Adrenal gland (tissue), 5 donors: ENCODE measurements at regions not wholly inside any gene's neighbourhood (a gene's known extent, or its start where the extent isn't known, plus 50 kb on each side); places are given as distances from the start of the nearest gene placed in this dataset.

Source experiments
- POLR2A ChIP-seq, 2 donors: fragments of 450-650 bp; IDR thresholded peaks; one replicate each; pipeline ENCODE4 v1.6.1; 2017; ENCODE audit warnings: antibody characterized with exemption in 2 of 2, mild to moderate bottlenecking in 2 of 2, moderate library complexity in 1 of 2
- TF ChIP-seq, protein P1 (sequence below), 6 experiments: fragments of 450-650 bp in 4 of 6; fragments of 200-600 bp in 2 of 6; sonication (generic) in 1 of 6; IDR thresholded peaks; 1 replicate in 5 of 6; 2 replicates in 1 of 6; pipeline versions ENCODE4 v1.5.1 to v1.8.0; 2016 to 2021; ENCODE audit warnings: antibody characterized with exemption in 6 of 6, mild to moderate bottlenecking in 2 of 6, moderate library complexity in 1 of 6
- donor health status: DM: no; HTN: no; CAD: no.

DNA sequence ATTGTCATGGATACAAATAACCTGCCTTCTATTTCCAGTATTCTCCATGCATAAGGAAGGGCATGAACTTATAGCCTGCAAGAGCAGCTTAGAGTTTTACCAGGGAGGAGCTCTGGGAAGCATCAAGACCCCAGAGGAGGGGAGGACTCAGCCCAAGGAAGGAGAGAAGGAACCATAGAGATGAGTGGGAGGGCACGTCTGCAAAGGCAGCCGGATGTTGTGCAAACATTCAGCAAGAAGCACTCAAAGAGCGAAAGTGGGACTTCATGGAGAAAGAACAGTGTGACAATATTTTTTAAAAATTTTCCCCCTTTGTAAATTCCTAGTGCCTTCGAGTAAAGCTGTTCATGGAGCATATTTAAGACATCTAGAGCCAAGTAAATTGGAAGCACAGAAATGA, 270.1 kb upstream of the PTGER4 start:
- TF ChIP-seq POLR2A (IDR thresholded peaks at IDR 0.05): no peak
- TF ChIP-seq, protein P1, sequence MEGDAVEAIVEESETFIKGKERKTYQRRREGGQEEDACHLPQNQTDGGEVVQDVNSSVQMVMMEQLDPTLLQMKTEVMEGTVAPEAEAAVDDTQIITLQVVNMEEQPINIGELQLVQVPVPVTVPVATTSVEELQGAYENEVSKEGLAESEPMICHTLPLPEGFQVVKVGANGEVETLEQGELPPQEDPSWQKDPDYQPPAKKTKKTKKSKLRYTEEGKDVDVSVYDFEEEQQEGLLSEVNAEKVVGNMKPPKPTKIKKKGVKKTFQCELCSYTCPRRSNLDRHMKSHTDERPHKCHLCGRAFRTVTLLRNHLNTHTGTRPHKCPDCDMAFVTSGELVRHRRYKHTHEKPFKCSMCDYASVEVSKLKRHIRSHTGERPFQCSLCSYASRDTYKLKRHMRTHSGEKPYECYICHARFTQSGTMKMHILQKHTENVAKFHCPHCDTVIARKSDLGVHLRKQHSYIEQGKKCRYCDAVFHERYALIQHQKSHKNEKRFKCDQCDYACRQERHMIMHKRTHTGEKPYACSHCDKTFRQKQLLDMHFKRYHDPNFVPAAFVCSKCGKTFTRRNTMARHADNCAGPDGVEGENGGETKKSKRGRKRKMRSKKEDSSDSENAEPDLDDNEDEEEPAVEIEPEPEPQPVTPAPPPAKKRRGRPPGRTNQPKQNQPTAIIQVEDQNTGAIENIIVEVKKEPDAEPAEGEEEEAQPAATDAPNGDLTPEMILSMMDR (IDR thresholded peaks at IDR 0.05): no peak
